Right lobe of liver (tissue), 4 donors: ENCODE measurements at regions not wholly inside any gene's neighbourhood (a gene's known extent, or its start where the extent isn't known, plus 50 kb on each side); places are given as distances from the start of the nearest gene placed in this dataset.

ENCODE experiments used
- CTCF ChIP-seq, 4 donors: fragments of 200-600 bp in 3 of 4; fragments of 450-650 bp in 1 of 4; IDR thresholded peaks; one replicate each; pipeline versions ENCODE4 v1.5.1 to v1.8.0; 2016 to 2022; ENCODE audit warnings: antibody characterized with exemption in 4 of 4, mild to moderate bottlenecking in 2 of 4
- POLR2A ChIP-seq: fragments of 450-650 bp; IDR thresholded peaks from one replicate; pipeline ENCODE4 v1.6.1; 2017; ENCODE audit warnings: antibody characterized with exemption, mild to moderate bottlenecking
- donor health status: DM: no; HTN: no; CAD: no.
- donor health status: DM: no; HTN: no; CAD: no.
- donor health status: DM: no; HTN: yes; CAD: no.

- TF ChIP-seq POLR2A (no peak), CTCF (IDR thresholded peaks at IDR 0.05) (no peak)
These were observed 191.6 kb upstream of the ID2 start for GRCh38 chr2:8490166-8490721.
